ENCODE measurements at regions not wholly inside any gene's neighbourhood (a gene's known extent, or its start where the extent isn't known, plus 50 kb on each side); places are given as distances from the start of the nearest gene placed in this dataset.
"Not testable (repeated sequence)": the region's sequence is repeated elsewhere in the genome, so short reads cannot be mapped to it uniquely, and the experiment has no call there.

DNA sequence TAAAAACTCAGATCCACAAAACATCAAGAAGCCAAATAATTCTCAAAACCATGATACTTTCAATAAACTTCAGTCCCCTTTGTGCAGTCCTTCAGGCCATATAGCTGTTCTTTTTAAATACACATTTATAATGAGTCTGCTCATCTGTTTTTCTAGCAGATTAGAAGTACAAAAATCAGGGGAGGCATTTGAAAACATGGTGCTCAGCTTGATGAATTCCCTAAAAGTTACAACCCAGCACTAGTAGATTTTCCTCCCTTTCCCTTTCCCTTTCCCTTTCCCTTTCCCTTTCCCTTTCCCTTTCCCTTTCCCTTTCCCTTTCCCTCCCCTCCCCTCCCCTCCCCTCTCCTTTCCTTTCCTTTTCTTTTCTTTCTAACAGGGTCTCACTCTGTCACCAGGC lies 884.6 kb upstream of the AMELY start:
- no peak for DNase-seq

DNA sequence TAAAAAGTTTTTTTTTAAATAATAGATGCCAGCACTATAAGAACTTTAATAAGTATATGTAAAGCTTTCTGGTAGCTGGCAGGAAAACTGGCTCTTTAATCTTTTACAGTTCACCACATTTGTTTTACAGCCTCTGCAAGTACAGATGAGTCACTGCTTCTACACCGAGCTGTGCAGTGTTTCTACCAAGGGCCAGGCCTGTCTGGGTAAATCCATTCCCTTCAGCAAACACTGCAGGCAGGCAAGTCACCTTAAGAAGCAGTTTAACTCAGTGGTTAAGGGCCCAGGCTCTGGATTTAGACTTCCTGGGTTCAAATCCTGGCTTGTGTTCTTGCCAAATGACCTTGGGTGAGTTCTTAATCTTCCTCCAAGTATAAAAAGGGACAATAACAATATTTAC lies 882.9 kb upstream of the AMELY start:
- peak in 1 of 2 donors; percentile 2 for DNase-seq

DNA sequence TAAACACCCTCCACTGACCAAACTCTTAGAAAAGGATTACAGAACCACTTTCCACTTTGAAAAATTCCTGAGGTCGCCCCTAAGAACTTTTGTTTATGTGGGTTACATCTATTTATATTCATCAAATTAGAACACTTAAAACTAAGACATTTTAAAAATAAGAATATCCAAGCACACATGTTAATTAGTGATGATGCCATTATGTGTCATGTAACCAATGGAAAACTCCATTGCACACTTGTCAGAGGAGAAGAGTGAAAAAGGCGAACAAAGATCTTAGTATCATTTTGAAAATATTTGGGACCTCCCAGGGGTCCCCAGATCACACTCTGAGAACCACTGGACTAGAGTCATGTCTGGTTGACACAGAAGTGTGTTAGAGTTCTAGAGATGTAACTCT lies 882.4 kb upstream of the AMELY start:
- DNase-seq = no peak

DNA sequence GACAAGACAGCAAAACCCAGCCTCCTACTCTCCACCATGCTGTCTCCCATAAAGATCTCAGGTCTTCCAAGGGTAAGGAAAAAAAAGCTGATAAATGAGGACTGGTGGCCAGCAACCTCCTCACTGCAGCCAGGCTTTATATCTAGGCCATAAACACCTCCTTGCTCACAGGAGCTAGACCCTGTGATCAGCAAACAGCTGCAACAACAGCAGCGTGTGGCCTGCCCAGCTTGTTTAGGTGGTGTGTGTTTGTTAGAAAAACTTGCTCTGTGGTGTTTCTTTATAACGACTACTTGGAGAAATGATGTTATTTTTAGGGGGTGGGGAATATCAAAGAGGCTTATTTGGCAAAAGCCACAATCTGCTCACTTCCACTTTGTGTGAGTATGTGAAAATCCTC lies 880.9 kb upstream of the AMELY start:
- DNase-seq = no peak

DNA sequence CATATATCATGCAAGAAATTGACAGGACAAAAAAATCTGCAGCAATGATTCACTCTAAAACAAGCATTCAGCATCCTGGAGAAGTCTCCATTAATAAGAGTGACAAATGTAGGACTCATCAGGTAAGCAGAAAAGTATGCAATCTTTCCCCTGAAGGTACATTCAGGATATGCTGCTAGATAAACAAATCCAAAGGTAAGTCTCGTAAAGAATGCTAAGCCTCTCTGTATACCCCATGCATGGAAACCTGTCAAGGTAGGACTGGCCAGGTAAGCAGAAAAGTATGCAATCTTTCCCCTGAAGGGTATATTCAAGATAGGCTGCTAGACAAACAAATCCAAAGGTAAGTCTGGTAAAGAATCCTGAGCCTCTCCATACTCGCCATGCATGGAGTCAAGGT lies 869.9 kb upstream of the AMELY start:
- DNase-seq = no peak

DNA sequence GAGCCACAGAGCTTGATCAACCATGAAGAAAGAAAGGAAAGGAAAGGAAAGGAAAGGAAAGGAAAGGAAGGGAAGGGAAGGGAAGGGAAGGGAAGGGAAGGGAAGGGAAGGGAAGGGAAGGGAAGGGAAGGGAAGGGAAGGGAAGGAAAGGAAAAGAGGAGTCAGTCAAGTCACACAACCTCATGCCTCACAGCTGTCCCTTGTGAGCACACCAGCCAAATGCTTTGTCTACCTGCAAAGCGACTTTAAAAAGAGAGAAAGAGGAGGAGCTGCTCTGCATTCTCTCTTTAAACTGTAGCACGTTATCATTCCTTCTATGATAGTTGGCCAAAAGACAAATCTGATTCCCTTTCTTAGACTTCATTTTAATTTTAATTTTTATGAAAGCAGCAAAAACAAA lies 863.9 kb upstream of the AMELY start:
- not testable (repeated sequence) for DNase-seq

DNA sequence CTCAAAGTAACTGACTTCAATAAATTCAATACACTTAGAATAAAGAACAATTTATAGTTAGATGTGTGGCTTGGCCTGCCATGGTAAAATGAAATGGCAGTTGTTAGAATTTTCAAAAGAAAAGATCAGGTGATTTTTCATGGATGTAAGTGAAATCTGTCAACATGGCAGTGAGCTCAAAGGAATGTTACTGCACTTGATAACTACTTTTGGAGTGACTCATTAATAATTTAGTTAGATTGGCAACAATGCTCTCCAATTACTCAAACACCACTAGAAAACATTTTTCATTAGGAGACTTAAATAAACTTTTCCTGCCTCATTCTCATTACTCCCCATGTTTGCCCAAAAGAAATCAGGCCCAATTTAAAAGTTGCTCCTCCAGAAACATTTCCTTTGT lies 860.2 kb upstream of the AMELY start:
- DNase-seq = no peak

DNA sequence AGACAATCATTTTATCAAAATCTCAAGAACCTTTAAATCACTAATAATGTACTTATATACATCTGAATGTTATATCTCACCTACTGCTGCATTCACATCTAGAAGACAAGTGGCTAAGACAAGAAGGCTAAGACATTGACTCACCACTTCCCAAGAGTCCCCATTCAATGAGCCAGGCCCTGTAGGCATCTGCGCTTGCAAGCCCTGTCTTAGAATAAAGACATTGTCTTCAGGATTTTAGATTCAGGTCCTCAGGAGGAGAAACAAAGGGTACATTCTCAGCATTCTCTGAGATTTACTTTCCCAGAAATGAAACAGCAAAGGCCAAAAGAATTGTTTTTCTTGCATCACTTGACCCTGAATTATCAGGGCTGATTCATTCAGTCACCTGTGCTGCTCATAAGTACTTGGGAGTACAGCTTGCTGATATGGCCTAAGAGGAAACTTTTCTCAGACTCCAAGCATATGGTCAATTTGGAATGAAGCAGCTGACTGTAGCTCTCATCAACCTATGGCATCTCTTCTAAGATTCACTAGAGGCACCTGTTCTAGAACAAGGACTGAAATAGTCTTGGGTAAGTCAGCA lies 858.3 kb upstream of the AMELY start:
- DNase-seq = no peak

DNA sequence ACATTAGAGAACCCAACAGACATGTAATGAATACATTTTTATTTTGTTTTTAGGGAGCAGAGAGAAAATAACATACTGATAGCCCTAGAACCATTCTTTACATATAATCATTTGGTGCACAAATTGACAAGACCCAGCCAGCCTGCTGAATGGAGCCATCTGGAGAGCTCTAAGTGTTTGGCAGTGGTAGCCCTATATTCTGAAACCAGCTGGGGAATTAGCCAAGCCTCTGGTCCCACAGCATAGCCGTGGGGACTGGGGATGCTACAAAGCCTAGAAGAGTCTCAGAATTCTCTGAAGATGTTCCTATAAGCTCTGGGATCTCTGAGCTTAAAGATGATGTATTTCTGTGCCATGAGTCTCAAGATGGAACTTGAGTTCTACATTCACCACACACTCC lies 857.3 kb upstream of the AMELY start:
- DNase-seq = no peak

DNA sequence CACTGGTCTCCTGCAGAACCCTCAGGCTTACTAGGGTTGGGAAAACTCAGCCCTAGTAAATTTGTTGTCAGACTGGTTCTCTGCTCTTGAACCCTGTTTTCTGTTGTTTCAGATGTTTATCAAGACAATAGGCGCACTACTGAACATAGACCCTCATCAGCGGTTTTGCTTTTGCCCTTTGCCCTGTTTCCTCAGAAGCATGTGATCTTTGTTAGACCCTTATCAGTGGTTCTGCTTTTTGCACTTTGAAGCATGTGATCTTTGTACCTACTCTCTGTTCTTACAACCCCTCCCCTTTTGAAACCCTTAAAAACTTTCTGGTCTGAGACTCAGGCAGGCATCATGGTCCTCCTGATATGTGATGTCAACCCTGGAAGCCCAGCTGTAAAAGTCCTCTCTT lies 842.2 kb upstream of the AMELY start:
- no peak for DNase-seq

DNA sequence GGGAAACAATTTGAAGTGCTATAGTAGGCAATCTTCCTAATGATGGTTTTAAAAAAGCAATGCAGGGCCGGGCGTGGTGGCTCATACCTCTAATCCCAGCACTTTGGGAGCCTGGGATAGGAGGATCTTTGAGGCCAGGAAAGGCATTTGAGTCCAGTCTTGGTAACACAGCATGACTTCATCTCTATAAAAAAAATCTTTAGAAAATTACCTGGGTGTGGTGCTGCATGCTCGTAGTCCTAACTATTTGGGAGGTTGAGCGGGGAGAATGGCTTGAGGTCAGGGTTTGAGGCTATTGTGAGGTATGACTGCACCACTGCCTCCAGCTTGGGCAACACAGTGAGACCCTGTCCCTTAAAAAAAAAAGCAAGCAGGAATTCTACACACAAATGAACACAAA lies 835.2 kb upstream of the AMELY start:
- no peak for DNase-seq

DNA sequence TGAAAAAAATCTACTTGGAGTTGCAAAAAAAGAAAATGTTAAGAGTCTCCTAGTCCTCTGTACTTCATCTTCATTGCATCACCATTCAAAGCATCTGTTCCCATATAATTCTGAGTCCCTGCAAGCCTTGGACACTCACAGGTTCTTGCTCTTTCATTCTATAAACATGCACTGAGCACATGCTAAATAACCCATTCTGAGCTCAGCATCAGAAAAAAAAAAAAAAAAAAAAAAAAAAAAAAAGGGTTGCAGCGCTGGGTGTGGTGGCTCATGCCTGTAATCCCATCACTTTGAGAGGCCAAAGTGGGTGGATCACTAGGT lies 834.0 kb upstream of the AMELY start:
- DNase-seq = no peak

DNA sequence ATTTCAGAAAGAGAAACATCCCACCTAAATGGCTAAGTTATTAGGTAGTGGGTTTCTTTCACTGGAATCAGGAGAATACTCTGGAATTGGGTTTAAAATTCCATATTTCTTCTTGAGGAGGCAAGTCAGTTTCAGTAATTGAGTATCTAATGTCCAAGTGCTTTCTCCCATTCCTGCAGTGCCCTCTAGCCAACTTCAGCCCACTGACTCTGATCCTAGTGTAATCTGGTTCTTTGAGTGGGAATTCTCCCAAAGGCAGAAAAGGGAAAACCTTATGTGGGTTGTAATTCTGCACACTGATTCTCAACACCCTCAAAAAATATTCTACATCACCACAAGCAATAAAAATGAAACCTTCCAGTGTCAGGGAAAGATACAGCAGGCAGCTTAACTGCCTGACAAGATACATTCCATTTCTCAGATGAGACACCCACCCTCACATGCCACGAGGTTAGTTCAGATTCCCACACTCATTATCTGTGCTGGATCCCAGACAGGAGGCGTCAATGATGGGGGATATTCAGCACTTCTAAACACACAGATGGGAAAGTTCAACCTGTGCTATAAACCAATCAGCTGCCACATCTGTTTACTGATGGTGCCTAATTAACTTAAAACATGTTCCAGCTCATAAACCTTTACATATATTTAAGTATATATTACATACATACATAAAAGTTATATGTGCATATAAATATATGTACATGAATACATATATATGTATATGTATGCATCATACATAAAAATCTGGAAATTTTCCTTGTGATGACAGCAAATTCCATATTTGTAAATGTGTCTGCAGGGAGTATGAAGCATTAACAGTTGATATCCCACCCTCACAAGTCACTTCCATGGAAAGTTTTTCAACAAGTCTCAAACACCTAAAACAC lies 833.4 kb upstream of the AMELY start:
- DNase-seq = no peak

DNA sequence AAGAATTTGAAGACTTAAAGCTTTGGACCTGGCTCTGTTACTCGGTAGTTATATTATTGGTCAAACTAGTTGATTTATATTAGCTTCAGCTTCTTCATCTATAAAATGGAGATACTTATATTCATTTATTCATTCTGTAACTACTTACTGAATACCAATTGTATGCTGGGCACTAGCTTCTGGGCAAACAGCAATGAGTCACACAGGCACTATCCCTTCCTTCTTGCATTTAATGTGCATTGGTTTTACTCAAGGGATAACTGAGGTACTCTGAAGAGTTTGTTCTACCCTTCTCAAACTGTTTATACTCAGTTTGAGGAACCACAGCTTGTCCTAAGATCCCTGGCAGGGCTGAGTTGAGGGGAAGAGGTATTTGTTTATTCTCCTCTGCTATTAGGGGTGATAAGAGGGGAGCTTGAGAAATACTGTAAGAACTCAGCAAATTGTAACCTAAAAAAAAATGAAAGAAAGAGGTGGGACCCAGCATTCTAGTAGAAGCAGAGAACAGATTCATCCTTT lies 825.4 kb upstream of the AMELY start:
- no peak for DNase-seq

DNA sequence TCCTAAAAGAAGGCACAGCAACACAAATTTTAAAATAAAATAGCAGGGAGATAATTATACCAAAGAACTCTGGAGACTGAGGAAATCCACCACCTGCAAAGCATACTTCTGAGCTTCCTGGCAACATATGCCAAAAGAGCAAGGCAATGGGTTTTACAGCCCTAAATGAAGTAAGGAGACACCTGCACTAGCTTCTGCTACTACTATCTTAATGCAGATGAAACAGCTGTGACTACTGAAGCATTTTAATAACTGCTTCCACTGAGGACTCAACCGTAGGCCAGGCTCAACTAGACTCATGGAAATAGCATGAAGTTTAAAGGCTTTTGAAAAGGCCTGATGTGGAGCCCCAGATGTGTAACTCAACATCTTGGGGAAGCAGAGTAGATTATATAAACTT lies 820.1 kb upstream of the AMELY start:
- no peak for DNase-seq

DNA sequence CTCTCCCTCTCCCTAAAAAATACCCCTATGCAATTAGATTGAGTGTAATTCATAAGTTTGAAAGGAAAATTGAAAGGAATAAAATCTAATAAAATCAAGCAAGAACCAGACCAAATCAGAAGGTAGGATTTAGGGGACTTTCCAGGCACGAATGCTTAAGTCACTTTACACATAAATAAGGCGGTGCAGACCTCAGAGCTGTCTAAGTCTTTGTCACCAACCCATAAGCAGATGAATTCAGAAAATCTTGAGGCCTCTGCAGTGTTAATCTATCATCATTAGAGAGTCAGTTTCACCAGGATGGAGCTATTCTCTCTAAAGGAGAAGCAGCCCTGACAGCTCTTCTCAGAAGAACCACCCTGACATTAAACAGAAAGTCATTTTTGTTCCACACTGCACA lies 819.1 kb upstream of the AMELY start:
- no peak for DNase-seq

DNA sequence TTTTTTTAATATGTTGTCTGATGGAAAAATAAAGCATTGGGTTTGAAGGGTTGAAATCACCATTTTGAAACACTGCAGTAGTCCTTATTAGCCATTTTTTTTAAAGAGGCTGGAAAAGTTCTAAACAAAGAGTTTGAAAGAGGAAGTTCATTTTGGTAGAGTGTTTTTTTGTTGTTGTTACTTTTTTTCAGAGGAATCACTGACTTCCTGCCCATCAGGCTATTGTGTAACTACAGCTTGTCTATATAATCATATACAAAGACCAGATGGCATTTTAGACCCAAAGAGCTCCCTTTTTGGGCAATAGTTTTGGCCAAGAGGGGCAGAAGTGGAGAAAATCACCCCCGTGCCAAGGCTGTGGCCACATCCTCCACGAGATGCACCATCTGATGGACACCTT lies 818.5 kb upstream of the AMELY start:
- DNase-seq = no peak

DNA sequence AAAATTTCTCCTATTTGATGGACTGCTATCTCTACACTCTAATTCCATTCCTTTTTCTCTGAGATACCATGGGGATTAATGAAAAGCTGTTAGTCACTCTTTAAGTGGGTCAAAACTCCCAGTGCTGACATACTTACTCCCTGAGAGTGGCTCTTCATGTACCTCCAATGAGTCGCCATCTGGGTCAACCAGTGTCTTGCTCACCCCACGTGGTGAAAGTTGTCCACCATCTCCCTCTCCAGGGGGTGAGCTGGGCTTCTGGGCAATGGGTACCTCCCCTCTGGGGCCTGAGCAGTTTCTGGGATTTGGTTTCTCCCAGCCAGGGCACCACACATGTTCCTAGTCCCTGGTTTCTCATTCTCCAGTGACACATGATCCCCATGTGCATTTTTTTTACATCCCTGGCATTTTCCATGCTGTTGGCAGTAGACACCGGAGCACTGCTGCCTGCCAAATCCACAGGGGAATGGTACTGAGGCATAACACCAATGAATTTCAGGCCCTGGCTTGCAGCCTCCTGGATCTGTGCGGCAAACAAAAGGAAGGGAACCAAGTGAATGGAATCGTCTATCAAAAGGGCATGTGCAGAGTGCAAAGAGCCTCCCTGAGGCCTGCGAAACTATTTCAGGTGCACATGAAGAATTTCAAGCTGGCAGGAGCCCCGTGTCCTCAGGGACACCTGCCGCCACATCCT lies 817.9 kb upstream of the AMELY start:
- DNase-seq = peak; percentile 1 to 17

DNA sequence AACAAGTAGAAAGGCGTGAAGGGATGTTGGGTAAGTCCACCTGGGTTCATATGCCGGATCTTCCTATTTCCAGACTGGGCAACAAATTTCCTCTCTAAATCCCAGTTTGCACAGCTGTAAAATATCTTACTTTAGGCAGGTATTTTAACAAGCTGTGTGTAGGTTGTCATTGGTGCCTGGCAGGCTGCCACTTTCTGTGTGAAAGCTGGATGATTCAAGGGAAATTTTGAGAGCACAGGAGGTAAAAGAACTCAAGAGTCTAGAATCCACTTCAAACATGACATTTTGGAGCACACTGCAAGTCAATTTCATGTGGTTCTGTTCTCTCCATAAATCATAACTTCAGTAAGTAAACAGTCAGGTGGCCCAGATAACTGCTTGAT lies 817.4 kb upstream of the AMELY start:
- DNase-seq = peak; percentile 16 to 19

DNA sequence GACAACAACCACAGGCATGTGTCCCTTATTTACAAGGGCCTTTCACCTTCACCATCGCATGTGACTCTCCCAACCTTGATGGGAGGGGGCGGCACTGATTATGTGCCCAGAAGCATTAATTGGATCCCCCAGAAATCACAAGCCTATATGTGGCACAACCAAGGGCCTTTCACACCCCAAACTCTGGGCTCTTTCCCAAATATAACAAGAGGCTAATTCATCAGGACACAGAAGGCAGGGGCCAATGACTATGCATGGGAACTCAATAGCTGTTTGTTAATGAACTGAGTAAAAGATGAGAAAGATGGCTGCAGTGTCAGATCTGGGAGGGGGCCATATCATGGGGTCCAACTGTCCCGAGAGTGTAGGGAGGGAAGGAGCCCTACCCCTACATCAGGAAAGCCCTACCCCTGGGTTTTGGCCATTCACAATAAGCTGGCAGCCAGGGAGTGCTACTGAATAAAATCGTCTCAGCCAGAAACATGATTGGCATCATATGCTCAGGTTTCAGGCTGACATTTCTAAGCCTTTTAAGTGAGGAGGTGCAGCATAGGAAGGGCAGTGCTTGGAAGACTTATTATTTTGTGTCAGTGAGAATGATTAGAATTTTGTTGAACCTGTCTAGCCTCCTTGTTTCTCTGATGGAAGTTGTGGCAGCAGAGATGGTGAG lies 814.4 kb upstream of the AMELY start:
- no peak for DNase-seq

DNA sequence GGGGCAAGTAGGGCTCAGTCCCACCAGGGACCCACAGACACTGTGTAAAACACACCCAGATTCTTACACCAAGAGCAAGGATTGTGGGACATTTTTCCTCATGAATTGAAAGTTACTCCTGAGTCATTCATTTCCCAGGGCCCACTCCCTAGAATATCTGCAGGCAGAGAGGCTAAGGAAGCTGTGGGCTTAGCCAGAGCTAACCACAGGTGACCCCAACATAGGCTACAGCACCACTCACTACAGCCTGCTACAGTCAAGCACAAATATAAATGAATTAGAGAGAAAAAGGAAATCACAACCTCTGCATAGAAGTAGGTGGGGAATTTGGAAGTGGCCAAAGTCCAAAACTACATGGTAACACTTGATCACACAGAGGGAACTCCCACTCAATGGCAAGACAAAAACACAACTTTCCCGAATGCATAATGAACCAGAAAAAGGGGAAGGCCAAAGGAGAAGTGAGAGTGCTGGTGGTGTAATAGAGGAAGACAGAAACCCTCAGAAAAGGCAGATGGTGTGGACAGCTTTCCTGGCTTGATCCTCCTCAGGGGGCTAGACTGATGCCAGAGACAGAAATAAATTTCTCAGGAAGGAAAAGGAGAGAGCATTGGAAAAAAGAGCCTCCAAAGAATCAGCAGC lies 812.6 kb upstream of the AMELY start:
- no peak for DNase-seq

DNA sequence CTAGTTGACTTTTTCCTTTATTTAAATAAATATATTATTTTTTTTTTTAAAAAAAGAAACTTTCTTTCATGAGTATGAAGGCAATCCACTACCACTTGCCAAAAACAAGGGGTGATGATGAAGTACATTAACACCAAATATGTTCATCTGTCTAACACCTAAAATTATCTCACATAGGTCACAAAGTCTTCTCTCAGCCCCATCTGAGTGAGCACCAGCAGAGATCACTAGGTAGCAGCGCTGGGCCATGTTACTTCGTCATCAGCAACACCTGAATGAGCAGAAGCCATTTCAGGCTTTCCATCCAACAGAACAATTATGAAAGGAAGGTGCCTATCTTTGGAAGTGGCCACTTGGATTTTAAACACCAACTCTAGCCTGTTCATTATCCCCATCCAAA lies 811.6 kb upstream of the AMELY start:
- DNase-seq = no peak

DNA sequence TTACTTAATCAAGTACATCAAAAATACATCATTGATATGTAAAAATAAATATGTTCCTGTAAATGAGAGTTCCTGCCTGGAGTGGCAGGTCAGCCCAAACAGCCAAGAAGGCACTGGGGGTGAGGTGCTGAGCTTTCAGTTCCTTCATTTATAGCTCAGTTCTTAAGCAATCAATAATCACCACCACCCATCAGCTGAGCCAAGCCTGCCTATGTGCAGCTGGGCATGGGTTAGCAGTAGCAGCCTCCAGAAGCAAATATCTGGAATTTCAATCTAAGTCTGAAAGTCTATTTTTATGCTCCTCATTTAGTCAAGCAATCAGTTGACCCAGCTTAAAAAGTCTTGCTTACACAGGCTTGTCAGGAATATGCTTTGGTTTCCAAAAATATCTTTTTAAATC lies 811.0 kb upstream of the AMELY start:
- no peak for DNase-seq
